HFF-Myc (cell line): ENCODE measurements at regions not wholly inside any gene's neighbourhood (a gene's known extent, or its start where the extent isn't known, plus 50 kb on each side); places are given as distances from the start of the nearest gene placed in this dataset.

ENCODE experiments used
- DNase-seq: peaks from one replicate; pipeline ENCODE4 v3.0.0-alpha.2; 2011; ENCODE audit warnings: low read depth; ENCODE audit errors: extremely low read depth
- H3K4me3 ChIP-seq: replicated peaks from 2 replicates; pipeline ENCODE4 v1.5.1; 2011; ENCODE audit warnings: low read depth, mild to moderate bottlenecking, control low read depth, low read length
- TF ChIP-seq, protein P1 (sequence below): IDR thresholded peaks from 2 replicates; pipeline ENCODE4 v1.5.1; 2012; ENCODE audit warnings: mild to moderate bottlenecking, low read depth, low read length, control low read depth; ENCODE audit errors: missing control alignments

DNA sequence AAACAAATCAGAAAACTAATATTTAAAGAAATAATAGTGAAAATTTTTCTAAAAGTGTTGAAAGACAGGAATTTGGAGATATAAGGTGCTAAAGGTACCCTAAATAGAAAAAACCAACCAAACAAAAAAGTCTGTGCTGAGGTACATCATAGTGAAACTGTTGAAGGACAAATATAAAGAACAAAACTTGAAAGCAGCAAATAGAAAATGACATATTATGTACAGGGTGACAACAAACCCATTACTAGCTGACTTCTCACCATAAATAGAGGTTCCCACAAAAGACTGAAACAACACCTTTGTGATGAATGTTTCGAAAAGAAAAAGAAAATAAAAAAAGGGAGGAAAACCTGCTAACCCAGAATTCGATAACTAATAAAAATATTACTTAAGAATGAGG is 502.5 kb upstream of the NECTIN3 start:
- DNase-seq = no peak
- H3K4me3 ChIP-seq = no peak overlapping the region
- TF ChIP-seq, protein P1, sequence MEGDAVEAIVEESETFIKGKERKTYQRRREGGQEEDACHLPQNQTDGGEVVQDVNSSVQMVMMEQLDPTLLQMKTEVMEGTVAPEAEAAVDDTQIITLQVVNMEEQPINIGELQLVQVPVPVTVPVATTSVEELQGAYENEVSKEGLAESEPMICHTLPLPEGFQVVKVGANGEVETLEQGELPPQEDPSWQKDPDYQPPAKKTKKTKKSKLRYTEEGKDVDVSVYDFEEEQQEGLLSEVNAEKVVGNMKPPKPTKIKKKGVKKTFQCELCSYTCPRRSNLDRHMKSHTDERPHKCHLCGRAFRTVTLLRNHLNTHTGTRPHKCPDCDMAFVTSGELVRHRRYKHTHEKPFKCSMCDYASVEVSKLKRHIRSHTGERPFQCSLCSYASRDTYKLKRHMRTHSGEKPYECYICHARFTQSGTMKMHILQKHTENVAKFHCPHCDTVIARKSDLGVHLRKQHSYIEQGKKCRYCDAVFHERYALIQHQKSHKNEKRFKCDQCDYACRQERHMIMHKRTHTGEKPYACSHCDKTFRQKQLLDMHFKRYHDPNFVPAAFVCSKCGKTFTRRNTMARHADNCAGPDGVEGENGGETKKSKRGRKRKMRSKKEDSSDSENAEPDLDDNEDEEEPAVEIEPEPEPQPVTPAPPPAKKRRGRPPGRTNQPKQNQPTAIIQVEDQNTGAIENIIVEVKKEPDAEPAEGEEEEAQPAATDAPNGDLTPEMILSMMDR = no peak

DNA sequence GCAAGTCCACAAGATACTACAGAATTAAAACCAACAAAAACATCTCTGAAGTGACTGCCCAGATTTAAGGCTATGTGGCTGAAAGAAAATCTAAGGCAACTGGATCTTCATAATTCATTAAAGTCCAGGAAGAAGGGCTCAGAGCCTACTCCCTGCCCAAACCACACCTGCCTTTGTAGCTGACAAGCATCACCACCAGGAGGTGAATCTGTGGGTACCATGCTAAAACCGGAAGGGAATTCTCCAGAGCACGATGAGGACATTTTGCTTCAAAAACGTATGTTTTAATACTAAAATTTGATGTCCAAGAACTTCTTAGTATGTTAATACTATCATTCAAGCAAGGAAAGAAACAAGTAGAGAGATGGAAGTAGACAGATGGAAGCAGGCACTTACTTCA is 495.9 kb upstream of the NECTIN3 start:
- DNase-seq = no peak
- H3K4me3 ChIP-seq = no peak overlapping the region
- TF ChIP-seq, protein P1 = no peak

DNA sequence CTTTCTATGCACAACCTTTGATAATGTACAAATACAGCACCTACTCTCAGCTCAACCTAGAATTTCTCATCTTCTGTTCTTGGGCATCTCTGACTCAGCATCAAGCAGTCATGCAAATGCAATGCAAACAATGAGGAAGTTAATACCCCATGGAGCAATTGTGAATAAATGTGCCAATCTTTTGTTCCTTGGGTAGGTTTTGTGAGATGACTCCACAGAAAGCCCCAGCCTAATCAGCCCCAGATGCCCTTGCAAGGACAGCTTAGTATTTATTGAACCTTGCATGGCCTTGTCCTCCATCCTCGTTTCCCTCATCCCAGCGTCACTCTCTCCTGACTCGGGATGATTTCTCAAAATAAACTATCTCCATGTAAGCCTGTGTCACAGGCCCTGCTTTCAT is 494.7 kb upstream of the NECTIN3 start:
- peak; percentile 90 for DNase-seq

DNA sequence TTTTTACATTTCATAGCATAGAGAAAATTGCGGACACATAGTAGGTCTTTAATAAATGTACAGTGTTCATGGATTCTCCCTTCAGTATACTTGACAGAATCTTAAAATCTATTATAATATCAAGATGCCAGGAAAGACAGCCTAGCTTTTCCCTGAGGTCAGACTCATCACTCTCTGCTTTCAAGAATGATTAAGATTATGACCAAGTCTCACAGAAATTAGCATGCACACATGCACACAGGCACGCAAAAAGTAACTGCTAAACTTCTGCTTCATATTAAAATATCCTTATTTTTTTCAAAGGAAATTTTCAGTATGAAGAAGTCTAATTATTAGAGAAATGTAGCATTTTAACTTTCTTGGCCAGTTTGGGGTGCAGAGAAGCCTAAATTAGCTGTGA is 493.8 kb upstream of the NECTIN3 start:
- DNase-seq = no peak
- TF ChIP-seq, protein P1 = no peak
- no peak overlapping the region for H3K4me3 ChIP-seq

More for the DNA sequence above, 494.7 kb upstream of the NECTIN3 start:
- TF ChIP-seq, protein P1 = no peak
- H3K4me3 ChIP-seq = no peak overlapping the region

DNA sequence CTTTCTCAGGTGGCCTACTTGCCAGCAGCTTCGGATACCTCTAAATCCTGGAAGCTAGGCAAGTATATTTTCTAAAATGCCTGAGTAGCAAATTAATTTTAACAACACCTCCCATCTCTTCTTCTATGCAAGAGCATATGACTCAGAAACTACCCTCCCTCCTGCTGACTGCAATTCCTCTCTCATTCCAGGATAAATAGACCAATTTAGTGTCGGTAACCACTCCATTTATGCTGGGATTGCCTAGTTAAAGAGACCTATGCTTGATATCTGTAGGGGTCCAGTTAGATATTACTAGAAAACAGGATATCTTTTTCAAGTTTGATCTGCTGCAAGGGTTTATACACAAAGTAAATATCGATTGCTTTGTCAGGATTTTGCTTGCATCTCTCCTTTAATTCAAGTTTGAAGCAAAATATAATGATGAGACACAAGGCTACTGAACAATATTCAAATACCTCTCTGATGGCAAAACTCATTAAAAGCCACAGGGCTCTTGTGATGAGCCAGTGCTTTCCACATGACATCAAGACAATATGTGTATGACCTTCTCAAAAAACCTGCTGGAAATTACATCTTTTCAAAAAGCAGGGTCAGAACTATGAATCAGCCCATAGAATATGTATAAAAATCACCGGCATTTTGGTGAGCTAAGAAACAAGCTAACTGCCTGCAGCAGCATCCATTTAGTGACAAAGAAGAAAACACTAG is 491.6 kb upstream of the NECTIN3 start:
- no peak overlapping the region for H3K4me3 ChIP-seq
- DNase-seq = no peak
- TF ChIP-seq, protein P1 = no peak

DNA sequence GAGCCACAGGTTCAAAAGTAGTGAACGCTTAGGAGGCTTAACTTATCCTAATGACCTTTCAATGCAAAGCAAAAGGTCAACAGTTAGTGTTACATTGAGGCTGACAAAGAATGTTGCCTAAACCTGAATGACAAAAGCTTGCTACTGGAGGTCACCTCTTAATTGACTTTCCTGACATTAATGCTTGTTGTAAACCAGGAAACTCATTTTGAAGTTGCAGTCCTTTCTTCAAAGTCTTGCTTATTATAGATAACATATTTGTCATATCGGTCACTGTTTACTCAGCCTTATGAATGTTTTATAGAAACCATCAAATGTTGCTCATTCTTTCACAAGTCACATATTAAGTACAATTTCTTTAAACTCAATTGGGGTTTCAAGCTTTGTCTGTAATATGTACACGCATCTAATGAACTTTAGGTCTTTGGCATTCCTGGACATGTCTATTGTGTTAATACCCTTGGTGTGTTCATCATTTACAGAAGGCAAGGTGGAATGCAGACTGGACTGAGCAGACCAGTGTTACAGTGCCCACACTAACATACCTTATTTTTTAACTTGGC is 488.2 kb upstream of the NECTIN3 start:
- no peak overlapping the region for H3K4me3 ChIP-seq
- TF ChIP-seq, protein P1 = no peak
- no peak for DNase-seq
